Gastrocnemius medialis (tissue), 4 donors: ENCODE measurements at regions not wholly inside any gene's neighbourhood (a gene's known extent, or its start where the extent isn't known, plus 50 kb on each side); places are given as distances from the start of the nearest gene placed in this dataset.

ENCODE experiments used
- ATAC-seq, 2 donors: fragments of 150-250 bp; one replicate each; pipeline ENCODE4 v1.9.1; 2016
- DNase-seq, 2 donors: peaks; one replicate each; pipeline ENCODE4 v3.0.0-alpha.2; 2019
- H3K27ac ChIP-seq, 4 donors: fragments of 200-600 bp; sonication (generic); 1 replicate in 1 of 4; 2 replicates in 3 of 4; pipeline ENCODE4 v1.5.1; 2016 to 2018; ENCODE audit warnings: mild to moderate bottlenecking in 2 of 4, moderate library complexity in 1 of 4
- H3K27me3 ChIP-seq, 3 donors: fragments of 200-600 bp; sonication (generic) in 2 of 3; 1 replicate in 1 of 3; 2 replicates in 2 of 3; pipeline versions ENCODE4 v1.5.1 to v1.6.0; 2016 to 2019; ENCODE audit warnings: mild to moderate bottlenecking in 1 of 3, moderate library complexity in 1 of 3
- H3K36me3 ChIP-seq, 2 donors: fragments of 200-600 bp; sonication (generic) in 1 of 2; one replicate each; pipeline ENCODE4 v1.5.1; 2017 to 2018
- H3K4me1 ChIP-seq, 2 donors: fragments of 200-600 bp; sonication (generic) in 1 of 2; one replicate each; pipeline ENCODE4 v1.5.1; 2016 to 2017; ENCODE audit warnings: mild to moderate bottlenecking in 2 of 2
- H3K4me3 ChIP-seq, 4 donors: fragments of 200-600 bp; sonication (generic) in 3 of 4; 1 replicate in 1 of 4; 2 replicates in 3 of 4; pipeline ENCODE4 v1.5.1; 2016 to 2019; ENCODE audit warnings: mild to moderate bottlenecking in 2 of 4
- H3K9me3 ChIP-seq, 3 donors: fragments of 200-600 bp; sonication (generic) in 2 of 3; 1 replicate in 1 of 3; 2 replicates in 2 of 3; pipeline ENCODE4 v1.5.1; 2016 to 2019
- CTCF ChIP-seq, 5 experiments: fragments of 450-650 bp in 3 of 5; fragments of 200-600 bp in 2 of 5; sonication (generic) in 2 of 5; IDR thresholded peaks in 4 of 5; conservative IDR thresholded peaks in 1 of 5; 1 replicate in 4 of 5; 2 replicates in 1 of 5; pipeline ENCODE4 v1.5.1; 2016 to 2019; ENCODE audit warnings: antibody characterized with exemption in 5 of 5, mild to moderate bottlenecking in 3 of 5, moderate library complexity in 3 of 5
- POLR2A ChIP-seq, 2 donors: fragments of 450-650 bp; IDR thresholded peaks; one replicate each; pipeline ENCODE4 v1.6.1; 2017; ENCODE audit warnings: antibody characterized with exemption in 2 of 2, mild to moderate bottlenecking in 2 of 2, moderate library complexity in 2 of 2
- in situ Hi-C, 4 donors: fragments of 200-750 bp; cut with MboI; loops; one replicate each; pipeline versions ENCODE4 v1.15.0 to v1.8.0; 2017; ENCODE audit warnings: low sequenced_read_pairs in 4 of 4
- intact Hi-C: fragments of 100-400 bp; cut with DNase I; formaldehyde crosslinking; loops from one replicate; pipeline ENCODE4 v1.15.1; 2023; ENCODE audit warnings: low total_unique reads

- no peak for TF ChIP-seq POLR2A (IDR thresholded peaks at IDR 0.05)
- TF ChIP-seq CTCF (IDR thresholded peaks at IDR 0.05 in 4 of 5, conservative IDR thresholded peaks at IDR 0.05 in 1 of 5), result no peak
- in situ Hi-C loops, result no loop called here
Measured at GRCh38 chr1:58849551-58849950, 65.7 kb upstream of the JUN start.

GRCh38 chr1:58850636-58851035, 66.8 kb upstream of the JUN start:
- in situ Hi-C loops (no loop called here), intact Hi-C loops (no loop called here)
- no peaks in the 10 kb centered on the region for H3K27me3 ChIP-seq

More at GRCh38 chr1:58849551-58849950, 65.7 kb upstream of the JUN start:
- Histone ChIP-seq H3K4me1 (no peaks in the 10 kb centered on the region), H3K4me3 (no peak overlapping the region), H3K9me3 (no peaks in the 10 kb centered on the region), H3K27ac (peak overlapping the region in 2 of 4 donors; percentile 3 to 53), H3K36me3 (no peaks in the 10 kb centered on the region), H3K27me3 (no peaks in the 10 kb centered on the region)
- ATAC-seq, result no peak
- intact Hi-C loops, result no loop called here
- no peak for DNase-seq

GRCh38 chr1:58852731-58853485, 69.1 kb upstream of the JUN start:
- H3K36me3 ChIP-seq, result no peaks in the 10 kb centered on the region
- H3K9me3 ChIP-seq, result no peaks in the 10 kb centered on the region
- no peaks in the 10 kb centered on the region for H3K4me1 ChIP-seq
- DNase-seq (no peak), ATAC-seq (no peak)
- H3K27ac ChIP-seq, result no peak overlapping the region
- no peak for TF ChIP-seq CTCF (IDR thresholded peaks at IDR 0.05 in 4 of 5, conservative IDR thresholded peaks at IDR 0.05 in 1 of 5)
- TF ChIP-seq POLR2A (IDR thresholded peaks at IDR 0.05), result no peak
- no peaks in the 10 kb centered on the region for H3K27me3 ChIP-seq
- H3K4me3 ChIP-seq, result no peak overlapping the region
- in situ Hi-C loops, result no loop called here
- intact Hi-C loops, result no loop called here

More at GRCh38 chr1:58850636-58851035, 66.8 kb upstream of the JUN start:
- no peak overlapping the region for H3K4me3 ChIP-seq
- H3K9me3 ChIP-seq, result no peaks in the 10 kb centered on the region
- no peak overlapping the region for H3K27ac ChIP-seq
- TF ChIP-seq CTCF (IDR thresholded peaks at IDR 0.05 in 4 of 5, conservative IDR thresholded peaks at IDR 0.05 in 1 of 5) (no peak), POLR2A (IDR thresholded peaks at IDR 0.05) (no peak)
- no peaks in the 10 kb centered on the region for H3K4me1 ChIP-seq
- DNase-seq (no peak), ATAC-seq (no peak)
- no peaks in the 10 kb centered on the region for H3K36me3 ChIP-seq

- TF ChIP-seq CTCF (IDR thresholded peaks at IDR 0.05 in 4 of 5, conservative IDR thresholded peaks at IDR 0.05 in 1 of 5) (no peak), POLR2A (IDR thresholded peaks at IDR 0.05) (no peak)
- ATAC-seq (no peak), DNase-seq (no peak)
- in situ Hi-C loops, result no loop called here
- Histone ChIP-seq H3K27ac (no peak overlapping the region), H3K27me3 (no peaks in the 10 kb centered on the region), H3K4me1 (no peaks in the 10 kb centered on the region), H3K36me3 (no peaks in the 10 kb centered on the region), H3K4me3 (no peak overlapping the region), H3K9me3 (no peaks in the 10 kb centered on the region)
- intact Hi-C loops, result no loop called here
Measured at GRCh38 chr1:58854576-58854975, 70.7 kb upstream of the JUN start.
